Tibial nerve (tissue), 4 donors: ENCODE measurements at regions not wholly inside any gene's neighbourhood (a gene's known extent, or its start where the extent isn't known, plus 50 kb on each side); places are given as distances from the start of the nearest gene placed in this dataset.

Source experiments
- CTCF ChIP-seq, 5 experiments: fragments of 200-600 bp in 3 of 5; fragments of 450-650 bp in 2 of 5; sonication (generic) in 3 of 5; IDR thresholded peaks; one replicate each; pipeline ENCODE4 v1.5.1; 2016 to 2019; ENCODE audit warnings: antibody characterized with exemption in 5 of 5, mild to moderate bottlenecking in 3 of 5, moderate library complexity in 2 of 5
- EP300 ChIP-seq, 2 donors: sonication (generic); formaldehyde crosslinking; IDR thresholded peaks; one replicate each; pipeline ENCODE4 v1.6.1; 2017; ENCODE audit warnings: antibody characterized with exemption in 2 of 2, mild to moderate bottlenecking in 1 of 2
- POLR2A ChIP-seq, 2 donors: fragments of 450-650 bp; IDR thresholded peaks; one replicate each; pipeline ENCODE4 v1.6.1; 2017; ENCODE audit warnings: antibody characterized with exemption in 2 of 2, mild to moderate bottlenecking in 2 of 2, moderate library complexity in 2 of 2

DNA sequence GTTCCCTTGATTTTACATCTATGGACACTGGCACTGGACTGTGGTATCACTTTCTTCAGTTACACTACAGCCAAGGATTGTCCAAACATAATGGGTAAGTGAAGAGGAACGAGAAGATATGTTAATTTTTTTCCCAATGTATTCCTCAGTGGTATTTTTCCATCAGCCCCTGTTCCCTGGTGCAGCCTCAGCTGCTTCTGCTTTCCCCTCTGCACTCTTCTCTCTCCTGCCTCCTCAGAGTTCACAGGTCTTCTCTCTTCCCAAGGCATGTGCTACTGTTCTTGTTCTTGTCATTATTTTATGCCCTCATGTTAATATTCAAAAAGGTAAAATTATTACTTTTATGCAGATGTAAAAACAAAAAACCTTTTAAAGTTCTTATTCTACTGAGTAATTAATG lies 378.0 kb upstream of the NRXN1 start:
- TF ChIP-seq CTCF (IDR thresholded peaks at IDR 0.05) (no peak), EP300 (IDR thresholded peaks at IDR 0.05) (no peak), POLR2A (IDR thresholded peaks at IDR 0.05) (no peak)
